CD4-positive, alpha-beta T cell treated with Interleukin-2 at 100 ng/mL for 4 hours (primary cell): ENCODE measurements at regions not wholly inside any gene's neighbourhood (a gene's known extent, or its start where the extent isn't known, plus 50 kb on each side); places are given as distances from the start of the nearest gene placed in this dataset.

Experiments used
- DNase-seq: peaks from one replicate; pipeline ENCODE4 v3.0.0-alpha.2; 2020; ENCODE audit warnings: low spot score

DNA sequence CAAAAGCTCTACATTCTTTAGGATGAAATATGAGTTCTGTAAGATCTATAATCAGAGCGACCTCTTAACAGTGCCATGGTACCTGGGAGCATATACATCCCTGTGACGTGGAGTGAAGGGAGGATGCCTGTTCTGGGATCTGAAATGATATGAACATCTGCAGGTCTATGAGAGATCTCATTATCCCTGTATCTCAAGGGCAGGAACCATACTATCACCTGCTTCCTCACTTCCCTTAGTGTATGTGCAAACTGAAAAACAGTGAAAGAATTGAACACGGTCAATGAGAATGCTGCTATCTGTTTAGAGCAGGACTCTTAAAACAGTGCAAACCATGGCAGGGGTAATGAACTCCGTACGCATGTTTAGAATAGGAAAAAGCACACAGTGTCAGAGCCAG, 364.0 kb downstream of the LPIN1 start:
- DNase-seq = no peak

DNA sequence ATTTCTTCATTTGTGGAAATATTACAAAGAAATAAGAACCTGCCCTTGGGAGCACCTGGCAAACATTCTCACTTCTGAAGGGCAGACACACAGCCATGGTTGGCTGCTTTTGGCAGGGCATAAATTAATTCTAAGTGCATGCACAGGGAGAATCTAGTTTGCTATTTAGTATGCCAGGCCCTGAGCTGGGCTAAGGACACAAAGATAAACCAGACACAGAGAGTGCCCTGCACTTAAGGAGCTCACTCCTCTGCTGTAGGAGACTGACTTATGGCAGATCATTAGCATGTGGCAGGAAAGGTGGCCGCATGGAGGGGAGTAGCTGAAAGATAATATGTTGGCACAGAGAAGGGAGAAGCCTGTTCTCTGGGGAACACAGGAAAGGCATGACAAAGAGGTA, 367.0 kb downstream of the LPIN1 start:
- no peak for DNase-seq

DNA sequence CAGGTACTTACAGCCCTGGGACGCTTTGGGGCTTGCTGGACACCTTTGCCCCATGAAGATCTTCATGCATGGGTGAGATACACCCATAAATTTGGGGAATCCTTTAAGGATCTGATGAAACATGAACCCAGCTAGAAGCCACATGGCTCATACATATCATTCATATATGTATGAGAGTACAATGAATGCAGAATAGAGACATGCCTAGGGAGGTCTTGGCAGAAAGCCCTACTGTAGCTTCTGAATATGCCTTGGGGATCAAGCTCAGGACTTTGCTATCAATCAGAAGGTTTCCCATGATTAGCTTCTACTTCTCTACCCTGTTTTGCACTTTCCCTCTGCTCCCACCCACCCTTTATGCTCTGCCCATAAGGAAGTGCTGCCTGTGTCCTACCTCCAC, 368.4 kb downstream of the LPIN1 start:
- DNase-seq = no peak

GRCh38 chr2:12116228-12116750, 369.9 kb downstream of the LPIN1 start:
- no peak for DNase-seq

GRCh38 chr2:12119841-12120240, 373.4 kb downstream of the LPIN1 start:
- no peak for DNase-seq

GRCh38 chr2:12120281-12121150, 374.1 kb downstream of the LPIN1 start:
- no peak for DNase-seq

- no peak for DNase-seq
Measured at GRCh38 chr2:12124790-12125189, 378.4 kb downstream of the LPIN1 start.

- no peak for DNase-seq
Measured at GRCh38 chr2:12126318-12126717, 379.9 kb downstream of the LPIN1 start.

DNA sequence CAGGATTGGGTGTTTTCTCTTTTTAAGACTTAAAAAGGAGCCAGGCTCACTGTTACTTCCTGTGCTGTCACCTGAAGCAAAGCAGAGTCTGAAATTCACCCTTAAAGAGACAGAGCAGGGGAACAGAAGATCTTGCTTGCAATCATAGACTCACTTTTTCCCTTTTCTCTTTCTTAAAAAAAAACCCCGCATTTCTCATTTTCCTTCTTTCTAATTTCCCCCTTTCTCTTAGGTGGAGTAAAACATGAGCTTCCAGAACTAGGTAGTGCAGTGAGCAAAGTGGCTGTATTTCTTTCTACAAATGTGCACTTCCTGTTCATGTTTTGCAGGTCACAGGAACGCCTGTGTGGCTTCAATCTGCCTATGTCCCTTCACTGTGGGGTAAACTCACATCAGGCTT, 381.2 kb downstream of the LPIN1 start:
- DNase-seq = peak; percentile 38

DNA sequence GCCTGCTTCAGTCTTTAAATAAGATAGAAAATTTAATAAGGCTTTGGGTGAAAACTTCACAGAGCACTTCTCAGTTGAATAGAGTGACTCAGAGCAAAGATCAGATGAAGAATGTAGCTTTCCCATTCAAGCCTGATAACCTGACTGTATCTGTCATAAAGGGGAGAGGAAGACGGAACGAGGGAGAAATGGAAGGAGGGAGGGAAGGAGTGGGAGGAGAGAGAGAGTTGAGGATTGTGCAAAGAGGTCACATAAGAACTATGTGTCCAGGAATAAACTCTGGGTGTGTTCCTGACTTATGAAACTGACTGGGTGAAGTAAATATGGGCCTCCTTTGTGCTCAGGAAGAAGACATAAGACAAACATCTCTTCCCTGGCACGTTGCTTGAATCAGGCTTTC, 385.5 kb downstream of the LPIN1 start:
- DNase-seq = no peak

GRCh38 chr2:12141618-12142258, 395.3 kb downstream of the LPIN1 start:
- no peak for DNase-seq

GRCh38 chr2:12151716-12152115, 405.3 kb downstream of the LPIN1 start:
- DNase-seq = no peak

DNA sequence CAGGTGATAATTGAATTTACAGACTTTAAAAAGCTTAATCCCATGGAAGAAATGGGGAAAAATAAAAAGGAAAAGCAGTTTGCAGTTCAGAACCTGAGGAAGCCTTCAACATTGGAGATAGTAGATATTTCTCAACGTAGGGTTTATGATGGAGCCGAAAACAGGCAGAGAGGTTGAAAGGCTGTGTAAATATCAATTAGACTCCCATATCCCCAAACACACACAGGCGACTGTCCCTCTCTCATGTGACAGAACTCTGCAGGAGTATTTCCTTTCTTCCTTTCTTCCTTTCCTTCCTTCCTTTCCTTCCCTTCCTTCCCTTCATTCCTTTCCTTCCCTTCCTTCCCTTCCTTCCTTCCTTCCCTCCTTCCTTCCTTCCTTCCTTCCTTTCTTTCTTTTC, 406.5 kb downstream of the LPIN1 start:
- no peak for DNase-seq

DNA sequence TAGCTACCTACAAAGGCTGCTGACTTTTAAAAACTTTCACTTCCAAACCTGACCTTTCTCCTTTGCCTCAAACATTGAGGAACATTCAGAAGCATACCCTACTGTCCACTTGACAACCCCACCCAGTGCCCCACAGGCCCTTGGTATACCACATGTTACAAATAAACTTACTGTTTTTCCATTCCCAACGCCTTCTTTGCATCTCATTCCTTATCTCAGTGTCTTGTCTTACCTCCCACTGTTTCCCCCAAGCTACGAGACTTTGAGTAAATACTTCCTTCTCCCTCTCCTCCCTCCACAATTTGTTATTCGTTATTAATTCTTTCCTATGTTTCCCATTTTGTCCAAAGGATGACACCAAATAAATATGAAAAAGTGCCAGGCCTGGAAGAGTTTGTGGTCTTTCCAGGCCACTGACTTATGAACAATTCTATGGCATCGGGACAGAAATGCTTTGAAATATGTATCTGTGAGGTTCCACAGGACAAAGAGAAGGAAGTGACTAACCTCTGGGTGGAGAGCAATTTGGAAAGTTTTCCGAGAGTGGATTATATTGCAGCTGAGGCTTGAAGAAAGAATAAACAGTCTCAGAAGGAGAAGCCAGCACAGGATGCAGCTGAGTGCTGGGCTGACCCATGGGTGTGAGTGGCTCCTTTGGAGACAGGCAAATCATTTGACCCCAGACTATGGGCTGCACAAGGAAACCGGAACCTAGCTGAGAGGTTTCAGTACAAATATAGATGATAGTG, 409.0 kb downstream of the LPIN1 start:
- no peak for DNase-seq

GRCh38 chr2:12156349-12156748, 409.9 kb downstream of the LPIN1 start:
- DNase-seq = no peak

DNA sequence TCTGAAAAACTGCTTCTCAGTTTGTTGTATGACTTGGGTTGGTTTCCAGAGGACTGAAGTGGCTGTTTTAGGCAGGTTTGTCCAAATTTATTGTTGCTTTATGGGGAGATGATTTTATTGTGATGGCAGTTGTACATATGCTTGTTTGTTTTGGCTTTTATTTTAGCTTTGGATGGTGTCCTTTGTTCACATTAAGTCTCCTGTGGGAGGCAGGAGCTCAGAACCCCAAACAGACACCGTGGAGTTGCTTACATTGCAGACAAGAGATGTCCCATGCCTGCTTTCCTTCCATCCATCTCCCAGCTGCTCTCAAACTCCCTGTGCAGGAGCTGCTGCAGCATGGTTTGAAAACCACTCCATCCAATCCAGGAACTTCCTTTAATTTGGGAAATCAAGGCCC, 414.7 kb downstream of the LPIN1 start:
- no peak for DNase-seq

DNA sequence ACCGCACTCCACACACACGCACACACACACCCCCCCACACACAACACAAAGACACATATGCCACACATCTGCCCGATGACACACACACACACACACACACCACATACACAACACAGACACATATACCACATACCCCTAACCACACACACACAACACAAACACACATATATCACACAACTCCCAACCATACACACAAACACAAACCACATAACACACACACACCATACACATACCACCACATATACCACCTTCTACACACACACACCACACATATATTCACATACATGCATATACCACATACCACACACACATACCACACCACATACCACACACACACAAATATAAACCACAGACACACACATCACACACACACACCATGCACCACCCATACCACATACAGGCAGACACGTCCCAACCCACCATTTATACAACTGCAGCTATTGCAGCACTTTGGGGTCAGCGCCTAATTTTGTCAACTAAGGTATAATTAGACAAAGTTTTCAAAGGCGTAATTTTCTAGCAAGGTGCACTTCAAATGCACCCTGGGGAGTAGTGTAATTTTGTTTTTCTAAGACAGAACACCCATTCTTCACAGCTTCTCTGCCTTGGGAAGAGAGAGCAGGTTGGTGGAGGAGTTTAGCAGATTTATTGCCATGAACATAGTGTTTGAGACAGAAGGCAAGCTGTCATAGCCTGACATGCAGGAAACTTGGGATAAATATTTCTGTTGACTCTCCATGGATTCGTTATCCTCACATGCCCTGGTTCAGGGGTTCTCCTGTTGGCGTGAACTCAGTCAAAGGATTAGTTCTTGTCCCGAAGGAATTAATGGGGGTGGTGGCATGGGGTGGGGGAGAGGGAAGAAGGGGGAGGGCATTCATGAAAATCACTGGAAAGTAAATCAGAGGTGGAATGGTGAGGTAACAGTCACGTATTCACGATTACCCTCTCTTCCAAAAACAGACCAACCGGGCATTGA, 416.1 kb downstream of the LPIN1 start:
- no peak for DNase-seq

DNA sequence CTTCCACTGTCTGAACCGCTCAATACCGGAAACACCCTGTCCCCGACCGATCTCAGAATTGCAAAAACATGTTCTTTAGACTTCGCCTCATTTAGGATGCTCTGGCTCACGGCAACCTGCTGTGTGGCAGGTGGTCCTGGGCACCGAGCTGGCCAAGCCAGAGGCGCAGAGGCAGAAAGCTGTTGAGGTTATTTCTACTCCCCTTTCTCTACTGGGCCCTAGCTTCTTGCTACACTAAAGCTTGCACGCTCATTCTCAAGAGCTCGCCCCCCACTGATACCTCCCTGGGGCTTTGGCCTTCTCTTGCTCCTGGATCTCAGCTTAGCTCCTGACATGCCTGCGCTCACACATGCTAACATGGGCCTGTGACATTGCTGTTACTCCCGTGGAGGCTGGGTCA, 417.4 kb downstream of the LPIN1 start:
- DNase-seq = no peak

DNA sequence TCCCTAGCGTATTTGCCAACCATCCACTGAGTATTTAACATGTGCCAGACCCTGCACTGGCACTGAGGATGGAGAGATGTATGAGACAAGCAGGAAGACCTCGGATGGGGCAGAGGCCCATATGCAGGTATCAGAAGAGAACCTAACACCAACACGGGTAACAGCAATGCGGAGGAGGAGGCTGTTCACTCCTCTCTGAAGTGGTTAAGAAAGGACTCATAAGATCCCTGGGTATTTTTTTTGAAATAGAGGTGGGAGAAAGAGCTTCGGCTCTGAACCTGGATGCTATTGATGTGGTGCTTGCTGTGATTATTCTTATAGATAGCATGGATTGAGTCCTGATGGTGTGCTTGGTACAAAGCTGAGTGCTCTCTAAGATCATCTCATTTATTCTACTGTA, 418.3 kb downstream of the LPIN1 start:
- no peak for DNase-seq

DNA sequence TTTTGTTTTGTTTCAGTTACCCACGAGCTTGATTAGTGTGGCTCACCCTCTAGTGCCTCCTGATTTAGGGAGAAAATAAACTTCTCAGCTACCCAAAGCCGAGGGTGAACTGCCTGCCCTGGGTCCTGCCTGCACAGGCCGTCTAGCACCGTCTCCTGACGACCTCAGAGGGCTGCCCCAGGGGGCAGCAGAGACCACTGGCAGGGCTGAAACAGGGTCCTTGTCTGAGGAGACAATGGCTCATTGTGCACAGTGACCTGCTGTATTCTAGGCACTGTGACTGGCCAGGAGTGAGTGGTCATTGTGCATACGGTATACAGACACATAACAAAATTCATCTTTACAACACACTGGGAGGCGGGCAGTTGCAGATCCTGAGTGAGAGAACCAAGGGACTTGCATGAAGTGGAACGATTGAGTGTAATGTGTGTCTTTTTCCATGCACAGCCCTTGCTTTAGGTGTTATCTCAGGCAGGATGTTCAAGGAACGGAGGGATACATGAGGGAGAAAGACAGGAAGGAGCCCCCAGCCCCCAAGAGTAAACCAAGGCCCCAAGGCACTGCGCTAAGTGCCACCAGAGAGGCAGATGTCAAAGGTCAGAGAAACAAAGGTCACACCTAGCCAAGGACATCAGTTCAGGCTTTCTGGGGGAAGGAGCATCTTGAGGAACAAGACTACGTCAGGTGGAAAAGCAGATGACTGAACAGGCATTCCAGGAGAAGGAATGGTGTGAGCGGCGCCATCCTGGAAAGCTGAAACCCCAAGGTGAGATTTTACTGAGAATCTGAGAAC, 421.3 kb downstream of the LPIN1 start:
- DNase-seq = no peak

DNA sequence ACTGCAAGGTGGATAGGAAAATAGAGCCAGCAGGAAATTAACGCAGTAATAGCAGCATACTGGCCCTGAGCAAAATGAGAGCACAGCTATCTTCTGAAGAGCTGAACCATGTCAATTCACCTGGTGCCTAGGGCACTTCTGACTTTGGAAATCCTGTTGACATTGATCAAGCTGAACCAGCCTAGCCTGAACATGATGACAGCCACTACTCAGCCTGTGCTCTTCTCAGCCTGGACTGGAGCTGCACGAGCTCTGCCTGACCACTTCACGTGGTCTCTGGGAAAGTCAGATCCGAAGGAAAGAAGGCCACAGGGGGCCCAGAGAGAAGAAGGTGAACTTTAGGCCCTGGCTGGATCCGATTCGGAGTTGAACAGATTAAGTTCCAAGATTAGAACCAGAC, 421.9 kb downstream of the LPIN1 start:
- no peak for DNase-seq
